Retinal pigment epithelial cell (primary cell): ENCODE measurements at regions not wholly inside any gene's neighbourhood (a gene's known extent, or its start where the extent isn't known, plus 50 kb on each side); places are given as distances from the start of the nearest gene placed in this dataset.

Experiments used
- DNase-seq: peaks from one replicate; pipeline ENCODE4 v3.0.0-alpha.2; 2010; ENCODE audit warnings: low read depth
- H3K4me3 ChIP-seq: 2 replicates; pipeline ENCODE4 v1.5.1; 2011; ENCODE audit warnings: mild to moderate bottlenecking, low read length, control low read depth, moderate library complexity
- TF ChIP-seq, protein P1 (sequence below): conservative IDR thresholded peaks from 2 replicates; pipeline ENCODE4 v1.5.1; 2011; ENCODE audit warnings: low read depth, low read length, control low read depth, inconsistent platforms

DNA sequence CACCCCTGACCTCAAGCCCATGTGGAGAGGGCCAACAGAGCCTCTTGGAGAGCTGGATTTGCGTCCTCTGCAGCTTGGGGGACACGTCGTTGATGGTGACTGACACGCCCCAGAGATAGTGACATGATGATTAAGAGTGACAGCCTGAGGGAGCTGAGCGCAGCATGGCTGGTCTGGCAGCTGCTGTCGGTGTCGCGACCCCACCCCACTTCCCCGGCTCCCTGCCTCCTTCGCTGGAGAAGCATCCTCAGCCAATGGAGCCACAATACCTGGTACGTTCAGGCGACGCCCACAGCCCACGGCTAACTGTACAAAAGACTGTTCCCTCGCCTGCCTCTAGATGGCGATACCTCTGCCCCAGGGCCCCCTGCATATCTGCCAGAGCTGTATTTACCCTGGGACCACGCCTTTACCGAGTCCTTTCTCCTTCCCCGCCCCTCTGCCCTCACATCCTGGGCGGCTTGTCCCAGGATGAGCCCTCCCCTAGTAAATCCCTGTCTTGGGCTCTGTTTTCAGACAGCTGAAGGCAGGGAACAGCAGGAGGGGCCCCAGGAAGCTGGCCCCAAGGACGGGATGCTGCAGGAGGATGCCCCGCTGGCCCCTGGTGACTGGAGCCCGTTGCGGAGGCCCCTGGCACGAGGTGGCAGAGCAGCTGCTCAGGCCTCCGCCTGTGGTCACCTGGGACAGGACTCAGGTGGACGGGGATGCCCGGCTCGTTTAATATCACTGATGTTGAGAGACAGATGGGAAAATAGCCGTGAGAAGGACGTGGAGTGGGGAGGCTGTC lies 90.6 kb downstream of the RPS6KA4 start:
- TF ChIP-seq, protein P1, sequence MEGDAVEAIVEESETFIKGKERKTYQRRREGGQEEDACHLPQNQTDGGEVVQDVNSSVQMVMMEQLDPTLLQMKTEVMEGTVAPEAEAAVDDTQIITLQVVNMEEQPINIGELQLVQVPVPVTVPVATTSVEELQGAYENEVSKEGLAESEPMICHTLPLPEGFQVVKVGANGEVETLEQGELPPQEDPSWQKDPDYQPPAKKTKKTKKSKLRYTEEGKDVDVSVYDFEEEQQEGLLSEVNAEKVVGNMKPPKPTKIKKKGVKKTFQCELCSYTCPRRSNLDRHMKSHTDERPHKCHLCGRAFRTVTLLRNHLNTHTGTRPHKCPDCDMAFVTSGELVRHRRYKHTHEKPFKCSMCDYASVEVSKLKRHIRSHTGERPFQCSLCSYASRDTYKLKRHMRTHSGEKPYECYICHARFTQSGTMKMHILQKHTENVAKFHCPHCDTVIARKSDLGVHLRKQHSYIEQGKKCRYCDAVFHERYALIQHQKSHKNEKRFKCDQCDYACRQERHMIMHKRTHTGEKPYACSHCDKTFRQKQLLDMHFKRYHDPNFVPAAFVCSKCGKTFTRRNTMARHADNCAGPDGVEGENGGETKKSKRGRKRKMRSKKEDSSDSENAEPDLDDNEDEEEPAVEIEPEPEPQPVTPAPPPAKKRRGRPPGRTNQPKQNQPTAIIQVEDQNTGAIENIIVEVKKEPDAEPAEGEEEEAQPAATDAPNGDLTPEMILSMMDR, result peak; percentile 96
- no peak for DNase-seq
- H3K4me3 ChIP-seq, result peak overlapping the region; percentile 22

- TF ChIP-seq, protein P1, result no peak
- H3K4me3 ChIP-seq, result no peak overlapping the region
- DNase-seq, result no peak
Observed at GRCh38 chr11:64450168-64450560, 91.2 kb downstream of the RPS6KA4 start.

DNA sequence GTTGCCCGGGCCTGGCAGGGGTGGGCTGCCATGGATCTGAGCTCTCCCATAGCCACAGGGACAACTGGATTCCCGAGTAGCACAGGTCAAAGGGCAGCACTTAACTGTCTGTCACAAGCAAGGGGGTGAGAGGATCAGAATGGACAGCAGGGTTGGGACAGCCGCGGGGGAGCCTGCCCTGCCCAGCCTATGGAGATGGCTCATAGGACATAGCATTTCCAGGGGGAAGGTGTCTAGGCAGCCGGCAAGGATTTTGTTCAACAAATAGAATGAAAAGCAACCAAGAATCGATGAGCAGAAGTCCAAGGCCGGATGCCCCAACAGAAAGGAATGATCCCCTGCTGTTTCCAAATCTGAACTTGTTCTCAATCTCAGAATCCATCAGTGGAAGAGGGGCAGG lies 92.9 kb downstream of the RPS6KA4 start:
- H3K4me3 ChIP-seq, result no peak overlapping the region
- TF ChIP-seq, protein P1, result no peak
- DNase-seq, result no peak

GRCh38 chr11:64453466-64453865 lies 94.5 kb downstream of the RPS6KA4 start:
- no peak overlapping the region for H3K4me3 ChIP-seq
- DNase-seq, result no peak
- TF ChIP-seq, protein P1, result peak; percentile 3

DNA sequence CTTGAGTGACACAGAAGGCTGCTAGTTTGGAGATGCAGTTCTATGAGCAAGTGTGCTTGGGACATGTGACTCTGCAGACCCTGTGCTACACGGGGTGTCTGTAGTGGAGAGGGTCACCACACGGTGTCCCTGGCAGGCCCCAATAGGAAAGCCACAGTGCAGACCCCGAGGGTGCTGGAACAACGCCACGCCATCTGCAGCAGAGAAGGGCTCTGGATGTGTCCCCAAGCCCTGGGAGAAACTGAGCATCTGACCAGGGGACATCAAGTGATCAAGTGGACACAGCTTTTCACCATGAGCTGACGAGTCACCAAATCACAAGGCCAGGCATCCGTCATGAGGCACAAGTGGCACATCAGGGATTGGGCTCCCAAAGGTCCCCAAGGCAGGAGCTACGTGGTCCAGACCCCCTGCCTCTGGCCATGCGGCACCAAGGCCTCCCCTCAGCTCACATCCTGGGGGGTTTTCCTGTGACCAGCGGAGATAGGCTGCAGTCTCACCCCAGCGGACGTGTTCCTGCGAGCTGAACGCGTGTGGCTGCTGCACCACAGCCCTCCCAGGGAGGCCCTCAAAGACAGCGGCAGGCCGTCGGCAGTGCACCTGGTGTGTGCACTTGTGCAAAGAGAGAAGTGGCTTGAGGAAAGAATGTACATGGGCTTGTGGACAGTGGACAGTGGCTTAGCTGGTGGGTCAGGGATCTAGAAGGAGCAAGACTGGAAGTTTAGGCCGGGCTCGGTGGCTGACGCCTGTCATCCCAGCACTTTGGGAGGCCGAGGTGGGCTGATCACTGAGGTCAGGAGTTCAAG lies 96.7 kb downstream of the RPS6KA4 start:
- no peak for DNase-seq

GRCh38 chr11:64456509-64457320 lies 97.8 kb downstream of the RPS6KA4 start:
- TF ChIP-seq, protein P1, result no peak
- H3K4me3 ChIP-seq, result no peak overlapping the region

More for the DNA sequence above, 96.7 kb downstream of the RPS6KA4 start:
- TF ChIP-seq, protein P1, result no peak
- H3K4me3 ChIP-seq, result no peak overlapping the region

More at GRCh38 chr11:64456509-64457320, 97.8 kb downstream of the RPS6KA4 start:
- DNase-seq, result no peak
